ENCODE measurements at regions not wholly inside any gene's neighbourhood (a gene's known extent, or its start where the extent isn't known, plus 50 kb on each side); places are given as distances from the start of the nearest gene placed in this dataset.
A peak's percentile ranks its signal among the peaks of the same experiment; 100 is the strongest.
"Not testable (repeated sequence)": the region's sequence is repeated elsewhere in the genome, so short reads cannot be mapped to it uniquely, and the experiment has no call there.

DNA sequence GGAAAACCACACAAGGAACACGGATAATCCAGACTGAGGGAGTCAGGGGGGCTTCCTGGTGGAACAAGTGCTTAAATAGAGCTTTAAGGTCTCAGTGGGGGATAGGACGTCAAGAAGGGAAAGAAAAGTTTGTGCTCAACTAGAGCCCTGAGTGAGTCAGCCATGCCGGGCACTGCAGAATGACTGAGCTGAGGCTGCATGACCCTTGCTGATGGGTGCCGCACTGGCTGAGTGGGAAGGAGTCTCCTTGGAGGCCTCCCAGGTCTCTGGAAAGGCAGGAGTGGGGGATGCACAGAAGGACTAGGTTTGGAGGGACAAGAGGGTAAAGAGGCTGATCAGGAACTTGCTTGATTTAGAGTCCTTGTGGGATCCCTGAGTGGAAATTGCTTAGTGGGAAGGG is 150.3 kb downstream of the RPLP1 start:
- peak; percentile 47 for DNase-seq

DNA sequence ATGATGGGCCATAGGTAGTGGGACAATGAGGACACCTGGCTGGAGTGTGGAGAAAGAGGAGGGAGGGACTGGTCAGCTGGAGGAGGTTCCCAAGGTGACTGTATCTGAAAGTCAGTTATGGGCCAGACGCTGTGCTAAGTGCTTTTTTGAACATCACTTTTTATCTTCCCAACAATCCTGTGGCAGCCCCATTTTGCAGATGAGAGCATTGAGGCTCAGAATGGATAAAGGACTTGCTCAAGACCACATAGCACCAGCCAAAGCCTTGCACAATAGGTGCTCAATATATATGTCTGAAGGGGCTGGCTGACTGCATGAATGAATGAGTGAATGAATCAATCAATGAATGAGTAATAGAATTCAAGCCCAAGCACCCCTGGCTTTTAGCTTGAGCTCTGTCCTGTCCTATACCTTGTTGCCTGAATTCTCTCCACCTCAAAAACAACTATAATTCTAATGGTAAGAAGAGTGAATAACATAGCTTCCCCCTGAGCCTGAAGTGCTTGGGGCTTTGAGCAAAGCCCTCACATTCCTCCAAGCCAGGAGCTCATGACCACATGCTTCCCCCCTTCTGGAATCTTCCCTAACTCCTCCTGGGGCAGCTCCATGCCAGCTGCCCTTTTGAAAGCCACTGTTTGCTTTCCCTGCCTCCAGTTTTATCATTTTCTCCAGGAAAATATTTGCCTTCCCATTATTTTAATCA is 150.9 kb downstream of the RPLP1 start:
- DNase-seq, result peak; percentile 28

GRCh38 chr15:69604072-69604411 is 151.4 kb downstream of the RPLP1 start:
- DNase-seq, result peak; percentile 26

DNA sequence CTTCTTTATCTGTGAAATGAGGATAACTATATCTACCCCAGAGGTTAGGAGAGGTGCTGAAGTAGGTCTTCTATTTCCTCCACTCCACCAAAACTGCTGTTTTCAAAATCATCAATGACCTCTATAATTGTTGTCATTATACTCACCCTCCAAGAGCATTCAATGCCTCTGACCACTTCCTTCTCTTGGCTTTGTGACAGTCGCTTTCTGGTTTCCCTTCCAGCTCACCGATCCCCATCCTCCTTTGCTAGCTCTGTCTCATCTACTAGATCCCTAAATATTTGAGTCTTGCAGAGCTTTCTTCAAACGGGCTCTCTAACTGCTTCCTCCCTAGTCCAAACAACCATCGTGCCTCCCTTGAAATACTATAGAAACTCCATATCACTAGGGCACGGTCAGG is 153.5 kb downstream of the RPLP1 start:
- DNase-seq, result no peak

- no peak for DNase-seq
These were observed 154.4 kb downstream of the RPLP1 start for GRCh38 chr15:69606921-69607500.

GRCh38 chr15:69608661-69609060 is 156.0 kb downstream of the RPLP1 start:
- peak; percentile 26 for DNase-seq

DNA sequence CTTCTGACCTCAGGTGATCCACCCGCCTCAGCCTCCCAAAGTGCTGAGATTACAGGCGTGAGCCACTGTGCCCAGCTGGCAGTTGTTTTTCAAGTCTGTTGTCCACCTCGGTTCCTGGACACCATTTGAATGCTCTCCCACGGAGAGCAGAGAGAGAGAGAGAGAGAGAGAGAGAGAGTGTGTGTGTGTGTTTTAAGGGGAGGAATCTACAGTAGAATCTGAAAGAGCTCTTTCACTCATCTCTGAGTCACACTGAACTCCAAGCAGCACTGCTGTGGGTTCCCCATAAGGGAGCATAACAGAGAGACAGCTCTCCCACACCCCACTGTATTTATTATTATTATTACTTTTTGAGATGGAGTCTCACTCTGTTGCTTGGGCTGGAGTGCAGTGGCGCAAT is 156.6 kb downstream of the RPLP1 start:
- DNase-seq, result peak; percentile 19

DNA sequence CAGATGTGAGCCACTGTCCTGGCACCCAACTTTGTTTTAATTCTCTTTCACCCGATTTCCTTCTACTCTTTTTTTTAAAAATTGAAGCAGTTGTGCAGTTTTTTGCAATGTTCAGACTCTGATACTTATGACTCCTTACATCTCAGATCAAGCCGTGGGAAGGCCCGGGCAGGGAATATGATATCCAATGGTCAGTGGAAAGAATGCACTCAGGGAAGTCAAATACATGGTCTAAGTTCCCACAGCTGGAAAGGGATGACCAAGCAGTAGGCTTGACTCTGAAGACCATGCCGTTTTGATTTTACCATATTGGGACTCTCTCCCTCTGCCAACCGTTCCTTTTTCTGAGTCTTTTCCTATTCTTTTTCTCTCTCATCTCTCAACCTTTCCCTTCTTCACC is 157.2 kb downstream of the RPLP1 start:
- no peak for DNase-seq

DNA sequence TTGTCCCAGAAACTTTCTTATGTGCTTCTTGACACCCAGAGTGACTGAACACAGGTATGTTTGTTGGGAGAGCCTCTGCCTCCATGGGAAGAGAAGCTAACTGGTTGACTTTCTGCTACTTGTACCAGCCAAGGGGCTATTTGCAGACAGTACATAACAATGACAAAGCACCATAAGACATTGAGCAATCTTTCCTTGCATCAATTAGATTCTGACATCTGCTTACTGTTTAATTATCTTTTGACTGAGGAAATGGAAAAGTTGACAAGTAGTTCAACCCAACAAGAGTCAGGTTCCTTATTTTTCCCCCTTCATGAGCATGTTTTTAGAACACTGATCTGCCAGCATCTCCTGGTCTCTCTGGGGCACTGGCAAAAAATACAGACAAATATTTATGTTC is 157.7 kb downstream of the RPLP1 start:
- DNase-seq, result no peak

DNA sequence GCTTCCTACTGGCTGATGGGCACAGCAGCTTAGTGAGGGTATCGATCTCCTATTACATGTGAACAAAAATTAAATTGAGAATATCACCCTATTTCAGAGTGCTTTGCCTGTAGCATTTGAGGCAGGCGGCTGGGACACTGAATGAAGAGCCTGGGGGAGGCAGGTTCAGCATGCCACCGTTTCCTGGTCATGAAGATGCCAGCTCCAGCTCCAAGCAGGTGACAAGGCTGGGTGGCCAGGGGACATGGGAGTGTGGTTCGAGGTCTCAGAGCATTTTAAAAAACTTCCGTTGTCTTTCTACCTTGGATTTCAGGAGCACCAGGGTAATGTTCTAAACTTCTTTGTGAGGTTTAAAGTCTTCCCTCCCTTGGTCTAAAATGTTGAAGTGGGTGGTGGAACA is 158.2 kb downstream of the RPLP1 start:
- peak; percentile 43 for DNase-seq

- peak; percentile 38 for DNase-seq
These were observed 159.5 kb downstream of the RPLP1 start for GRCh38 chr15:69612112-69612511.

DNA sequence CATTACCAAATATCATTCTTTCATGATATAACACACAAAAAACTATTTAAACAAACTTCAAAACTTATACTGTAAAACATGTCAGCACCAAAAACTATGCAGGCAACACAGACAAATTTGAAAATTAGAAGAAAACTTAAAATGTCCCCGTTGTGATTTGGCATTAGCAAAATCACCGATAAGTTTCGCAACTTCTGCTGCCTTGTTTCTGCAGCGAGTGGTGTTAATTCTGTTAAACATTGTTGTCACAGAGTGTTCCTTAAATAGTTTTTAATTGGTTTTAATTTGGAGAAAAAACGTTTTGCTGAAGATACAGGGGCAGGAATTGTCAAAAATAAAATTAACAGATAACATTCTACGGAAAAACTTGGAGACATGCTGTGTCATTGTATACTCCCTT is 160.6 kb downstream of the RPLP1 start:
- DNase-seq, result no peak

- no peak for DNase-seq
These were observed 161.4 kb downstream of the RPLP1 start for GRCh38 chr15:69613988-69614387.

GRCh38 chr15:69615736-69616135 is 163.1 kb downstream of the RPLP1 start:
- DNase-seq, result peak; percentile 32

- no peak for DNase-seq
These were observed 163.9 kb downstream of the RPLP1 start for GRCh38 chr15:69616558-69616957.

- DNase-seq, result not testable (repeated sequence)
These were observed 164.5 kb downstream of the RPLP1 start for GRCh38 chr15:69617144-69617543.

DNA sequence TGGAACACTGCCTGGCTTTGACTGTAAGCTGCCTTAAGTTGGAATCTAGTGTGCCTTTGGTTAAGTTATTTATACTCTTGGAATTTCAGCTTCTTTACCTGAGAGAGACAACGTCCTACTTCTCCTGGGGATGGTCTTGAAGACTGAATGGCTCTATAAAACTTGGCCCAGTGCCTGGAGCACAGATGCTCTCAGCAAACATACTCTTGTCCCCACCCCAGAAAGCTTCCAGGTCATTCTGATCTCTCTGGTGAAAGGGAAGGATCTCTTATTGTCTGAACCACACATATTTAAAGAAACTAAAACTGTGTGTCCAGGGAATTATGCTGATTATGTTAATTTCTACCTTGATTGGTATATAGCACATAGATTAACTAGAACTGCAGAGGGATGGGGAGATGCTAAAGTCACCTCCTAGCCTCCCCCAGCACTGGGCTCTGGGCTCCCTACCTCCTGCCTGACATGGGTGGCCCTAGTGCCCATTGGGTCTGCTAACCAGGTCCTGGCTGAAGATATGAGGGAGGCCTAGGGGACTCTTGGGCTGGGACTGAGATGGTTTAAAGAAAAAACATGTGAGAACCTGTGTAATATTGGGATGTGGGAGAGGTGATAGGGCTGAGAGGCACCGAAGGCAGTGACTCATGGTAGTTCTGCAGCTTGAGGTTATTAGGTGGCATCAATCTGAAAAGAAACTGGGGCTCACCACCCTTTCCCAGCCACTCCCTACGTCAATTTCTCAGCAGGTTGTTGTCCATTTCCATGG is 171.0 kb downstream of the RPLP1 start:
- DNase-seq, result peak; percentile 48

DNA sequence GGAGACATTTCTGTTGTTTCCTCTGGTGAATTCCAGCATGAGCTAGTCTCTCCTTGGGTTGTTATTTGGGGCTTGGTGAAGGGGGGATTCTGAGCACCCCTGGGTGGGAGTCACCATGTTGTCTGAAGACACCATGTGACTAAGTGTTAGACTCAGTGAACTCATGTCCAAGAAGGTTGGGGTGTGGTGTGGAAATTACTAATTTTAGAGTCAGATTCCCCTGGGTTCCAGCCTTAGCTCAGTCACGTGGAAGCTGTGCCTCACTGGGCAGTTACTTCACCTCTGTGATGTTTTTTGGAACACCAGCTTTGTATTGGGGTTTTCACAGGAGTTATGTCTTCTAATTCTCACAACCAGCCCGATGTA is 171.5 kb downstream of the RPLP1 start:
- no peak for DNase-seq

DNA sequence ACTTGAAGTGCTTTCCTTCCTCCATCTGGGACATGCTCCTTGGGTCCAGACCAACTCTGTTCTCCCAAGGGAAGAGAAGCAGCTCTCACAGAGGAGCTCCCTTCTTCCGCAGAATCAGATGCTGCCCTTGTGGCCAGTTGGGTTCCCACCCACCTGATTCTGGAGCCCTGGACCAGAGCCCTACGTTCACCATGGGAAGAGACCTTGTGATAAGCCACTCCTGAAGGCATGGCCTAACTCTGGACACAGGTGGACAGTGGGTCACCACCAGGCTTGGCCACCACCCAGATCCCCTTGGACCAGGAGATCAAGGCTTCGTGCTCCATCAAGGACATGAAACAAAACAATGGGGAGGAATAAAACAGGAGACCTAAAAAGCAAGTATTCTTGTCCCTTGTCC is 172.2 kb downstream of the RPLP1 start:
- peak; percentile 46 for DNase-seq

DNA sequence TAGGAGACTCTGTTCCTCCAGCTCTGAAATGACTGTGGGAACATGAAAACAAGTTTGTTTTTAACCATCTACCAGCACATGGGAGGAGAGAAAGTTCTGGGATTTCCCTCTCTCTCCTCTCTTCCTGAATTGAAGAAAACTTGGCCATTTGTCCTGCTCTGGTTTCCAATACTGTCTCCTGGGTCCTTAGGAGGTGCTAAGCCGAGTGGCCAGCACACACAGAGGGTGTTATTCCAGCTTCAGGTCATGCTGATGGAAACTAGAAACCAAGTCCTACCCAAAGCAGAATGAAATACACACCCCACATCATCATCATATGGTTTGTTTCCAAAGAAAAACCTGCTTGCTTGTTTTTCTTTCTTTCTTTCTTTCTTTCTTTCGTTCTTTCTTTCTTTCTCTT is 172.7 kb downstream of the RPLP1 start:
- DNase-seq, result no peak

- peak; percentile 43 for DNase-seq
These were observed 173.8 kb downstream of the RPLP1 start for GRCh38 chr15:69626095-69627066.

DNA sequence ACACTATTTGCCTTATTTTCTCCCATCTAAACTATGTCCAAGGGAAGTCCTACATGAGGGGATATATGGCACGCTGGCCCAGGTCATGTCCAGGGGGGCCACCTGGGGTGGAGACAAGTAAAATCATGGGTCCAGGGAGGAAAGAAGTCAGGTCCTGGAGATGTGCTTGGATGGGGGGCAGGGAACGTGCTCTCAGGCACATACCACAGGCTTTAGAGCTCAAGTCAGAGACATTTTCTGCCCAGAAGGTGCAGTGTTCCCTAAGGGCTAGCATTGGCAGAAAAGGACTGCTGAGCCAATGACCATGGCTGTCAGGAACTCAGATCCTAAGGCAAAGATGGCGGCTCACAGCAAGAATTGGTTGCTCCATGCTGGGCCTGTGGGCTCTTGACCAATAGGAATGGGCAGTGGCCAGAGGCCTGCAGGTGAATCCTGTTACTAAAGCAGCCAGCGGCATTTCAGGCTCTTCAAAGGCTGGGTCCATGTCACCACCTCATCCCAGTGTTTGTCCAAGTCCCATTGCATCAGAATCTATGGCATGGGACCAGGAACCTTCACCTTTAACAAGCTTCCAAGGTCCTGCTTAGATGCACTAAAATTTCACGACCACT is 175.0 kb downstream of the RPLP1 start:
- peak; percentile 51 for DNase-seq
